ENCODE measurements at regions not wholly inside any gene's neighbourhood (a gene's known extent, or its start where the extent isn't known, plus 50 kb on each side); places are given as distances from the start of the nearest gene placed in this dataset.

- Histone ChIP-seq H3K4me3 (no peak overlapping the region), H3K9me3 (no peaks in the 10 kb centered on the region), H3K36me3 (no peaks in the 10 kb centered on the region), H3K27ac (no peak overlapping the region), H3K27me3 (no peaks in the 10 kb centered on the region), H3K4me1 (ENCODE audit: insufficient read depth) (no peaks in the 10 kb centered on the region)
- TF ChIP-seq EP300 (IDR thresholded peaks at IDR 0.05): no peak
- TF ChIP-seq POLR2A (IDR thresholded peaks at IDR 0.05): no peak
- TF ChIP-seq CTCF (IDR thresholded peaks at IDR 0.05): no peak
- WGBS, 3 donors: 68 to 82% (median 75%) methylated on average over 3 of the region's 3 CpGs
- intact Hi-C loops (cut with DNase I): no loop called here
- DNase-seq: no peak
Observed at GRCh38 chr11:95652002-95652472, 137.5 kb downstream of the FAM76B start.

DNA sequence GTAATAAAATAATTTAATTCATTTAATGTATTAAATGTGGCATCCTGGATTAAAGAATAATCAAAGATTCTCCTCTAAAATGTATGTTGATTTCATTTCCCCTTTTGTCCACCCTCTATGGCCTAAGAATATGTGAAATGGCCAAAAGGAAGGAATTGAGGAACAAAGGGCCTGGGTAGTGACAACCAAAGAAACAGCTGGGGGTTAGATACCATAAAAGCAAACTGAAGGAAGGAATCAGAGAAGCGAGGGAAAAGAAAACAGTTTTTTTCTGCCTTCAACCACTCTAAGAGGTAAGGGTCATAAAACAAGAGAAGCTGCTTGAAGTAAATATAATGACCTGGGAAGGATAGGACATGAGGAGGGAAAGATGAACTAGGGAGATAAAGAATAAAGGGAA lies 139.3 kb downstream of the FAM76B start:
- 81 to 87% (median 85%) methylated on average over 1 of the region's 1 CpG for WGBS, 3 donors
- H3K36me3 ChIP-seq: no peaks in the 10 kb centered on the region
- no peaks in the 10 kb centered on the region for H3K27me3 ChIP-seq
- no peak for DNase-seq
- H3K27ac ChIP-seq: no peak overlapping the region
- H3K4me3 ChIP-seq: no peak overlapping the region
- intact Hi-C loops (cut with DNase I): no loop called here
- H3K9me3 ChIP-seq: no peaks in the 10 kb centered on the region
- H3K4me1 ChIP-seq (ENCODE audit: insufficient read depth): no peaks in the 10 kb centered on the region
- TF ChIP-seq EP300 (IDR thresholded peaks at IDR 0.05) (no peak), CTCF (IDR thresholded peaks at IDR 0.05) (no peak), POLR2A (IDR thresholded peaks at IDR 0.05) (no peak)

GRCh38 chr11:95647871-95648270 lies 141.7 kb downstream of the FAM76B start:
- Histone ChIP-seq H3K4me3 (no peak overlapping the region), H3K27me3 (no peaks in the 10 kb centered on the region), H3K9me3 (no peaks in the 10 kb centered on the region), H3K36me3 (no peaks in the 10 kb centered on the region), H3K27ac (no peak overlapping the region), H3K4me1 (ENCODE audit: insufficient read depth) (no peaks in the 10 kb centered on the region)
- DNase-seq: no peak
- no peak for TF ChIP-seq EP300 (IDR thresholded peaks at IDR 0.05)
- no peak for TF ChIP-seq CTCF (IDR thresholded peaks at IDR 0.05)
- TF ChIP-seq POLR2A (IDR thresholded peaks at IDR 0.05): no peak
- intact Hi-C loops (cut with DNase I): no loop called here
- WGBS, 3 donors: 44 to 53% (median 51%) methylated on average over 2 of the region's 2 CpGs

DNA sequence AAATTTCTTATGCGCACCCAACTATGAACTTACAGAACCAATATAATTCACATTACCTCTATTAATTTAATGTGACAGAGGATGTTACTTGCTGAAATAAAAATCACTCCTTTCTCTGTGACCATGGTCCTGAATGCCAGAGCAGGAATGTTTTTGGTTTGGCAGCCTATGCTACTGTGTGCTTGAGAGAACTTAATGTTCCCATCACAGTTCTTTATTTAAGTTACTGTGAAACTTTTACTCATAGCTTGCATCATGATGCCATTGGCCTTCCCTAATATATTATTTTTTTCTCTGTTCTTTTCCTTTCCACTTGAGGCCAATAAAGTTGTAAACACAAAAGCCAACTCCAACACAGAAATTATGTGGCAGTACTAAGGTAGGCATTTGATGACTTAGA lies 142.2 kb downstream of the FAM76B start:
- no peak overlapping the region for H3K4me3 ChIP-seq
- H3K27me3 ChIP-seq: no peaks in the 10 kb centered on the region
- no peak overlapping the region for H3K27ac ChIP-seq
- no peaks in the 10 kb centered on the region for H3K9me3 ChIP-seq
- H3K4me1 ChIP-seq (ENCODE audit: insufficient read depth): no peaks in the 10 kb centered on the region
- WGBS, 3 donors: 90 to 96% (median 92%) methylated on average over 1 of the region's 1 CpG
- no peak for DNase-seq
- H3K36me3 ChIP-seq: no peaks in the 10 kb centered on the region
- intact Hi-C loops (cut with DNase I): no loop called here
- TF ChIP-seq POLR2A (IDR thresholded peaks at IDR 0.05): no peak
- TF ChIP-seq EP300 (IDR thresholded peaks at IDR 0.05): no peak
- no peak for TF ChIP-seq CTCF (IDR thresholded peaks at IDR 0.05)

Measured in ovary (tissue), 7 donors.